A673 (cell line): ENCODE measurements at regions not wholly inside any gene's neighbourhood (a gene's known extent, or its start where the extent isn't known, plus 50 kb on each side); places are given as distances from the start of the nearest gene placed in this dataset.

Source experiments
- BruUV-seq: library from RNA; stranded (reverse); fragments of 400-500 nt; replicated peaks from 2 replicates; lab custom pipeline; 2021; lab: Mats Ljungman, UMichigan
- CTCF ChIA-PET: fragments of 300-600 bp; sonication (Branson Sonifier 250); formaldehyde crosslinking; loops from one replicate; lab custom pipeline; 2022; ENCODE audit warnings: antibody characterized with exemption; lab: Charles Lee
- POLR2A ChIA-PET: fragments of 300-600 bp; sonication (Branson Sonifier 250); formaldehyde crosslinking; loops from one replicate; lab custom pipeline; 2022; ENCODE audit warnings: antibody characterized with exemption; ENCODE audit not compliant: low non-redundant PET; lab: Charles Lee
- DNase-seq: peaks from one replicate; pipeline ENCODE4 v3.0.0-alpha.2; 2015; ENCODE audit warnings: low spot score
- H3K27ac ChIP-seq: fragments of 200-600 bp; sonication (generic); 2 replicates; pipeline ENCODE4 v1.5.1; 2016; ENCODE audit warnings: mixed run types, low read depth, mild to moderate bottlenecking, mixed read lengths, antibody characterized with exemption, low read length; ENCODE audit not compliant: poor library complexity, severe bottlenecking
- H3K27me3 ChIP-seq: fragments of 200-600 bp; sonication (generic); replicated peaks from 2 replicates; pipeline ENCODE4 v1.6.1; 2017; ENCODE audit warnings: mixed run types, low read depth, mild to moderate bottlenecking, mixed read lengths, antibody characterized with exemption, low read length; ENCODE audit not compliant: insufficient read depth, poor library complexity
- H3K36me3 ChIP-seq: fragments of 200-600 bp; sonication (generic); 2 replicates; pipeline ENCODE4 v1.6.1; 2016; ENCODE audit warnings: mixed run types, mild to moderate bottlenecking, mixed read lengths, antibody characterized with exemption, low read length; ENCODE audit not compliant: insufficient read depth, poor library complexity, severe bottlenecking
- H3K4me1 ChIP-seq: fragments of 200-600 bp; sonication (generic); 2 replicates; pipeline ENCODE4 v1.6.1; 2017; ENCODE audit warnings: mixed run types, mild to moderate bottlenecking, mixed read lengths, antibody characterized with exemption, low read length; ENCODE audit not compliant: insufficient read depth, poor library complexity, severe bottlenecking
- H3K4me3 ChIP-seq: fragments of 200-600 bp; sonication (generic); 2 replicates; pipeline ENCODE4 v1.5.1; 2016; ENCODE audit warnings: low read depth, mixed run types, mild to moderate bottlenecking, mixed read lengths, low read length; ENCODE audit not compliant: poor library complexity, severe bottlenecking
- H3K9me3 ChIP-seq: fragments of 200-600 bp; sonication (generic); 2 replicates; pipeline ENCODE4 v1.6.1; 2016; ENCODE audit warnings: mixed run types, low read depth, mild to moderate bottlenecking, mixed read lengths, antibody characterized with exemption, low read length; ENCODE audit not compliant: poor library complexity, severe bottlenecking
- EZH2 ChIP-seq: fragments of 200-600 bp; sonication (generic); IDR thresholded peaks from 2 replicates; pipeline ENCODE4 v1.6.1; 2017; ENCODE audit warnings: borderline replicate concordance, low read depth, mild to moderate bottlenecking, mixed read lengths, antibody characterized with exemption, low read length; ENCODE audit not compliant: poor library complexity, severe bottlenecking
- intact Hi-C: fragments of 100-400 bp; cut with micrococcal nuclease; formaldehyde crosslinking; loops from one replicate; pipeline ENCODE4 v1.10.0; 2022; ENCODE audit not compliant: unreplicated experiment
- TF ChIP-seq, protein P1 (sequence below): fragments of 300-800, 200-600 bp; sonication (generic); conservative IDR thresholded peaks from 2 replicates; pipeline ENCODE4 v1.5.1; 2017; ENCODE audit warnings: low read depth, mild to moderate bottlenecking, antibody characterized with exemption, low read length, moderate library complexity, mixed read lengths

DNA sequence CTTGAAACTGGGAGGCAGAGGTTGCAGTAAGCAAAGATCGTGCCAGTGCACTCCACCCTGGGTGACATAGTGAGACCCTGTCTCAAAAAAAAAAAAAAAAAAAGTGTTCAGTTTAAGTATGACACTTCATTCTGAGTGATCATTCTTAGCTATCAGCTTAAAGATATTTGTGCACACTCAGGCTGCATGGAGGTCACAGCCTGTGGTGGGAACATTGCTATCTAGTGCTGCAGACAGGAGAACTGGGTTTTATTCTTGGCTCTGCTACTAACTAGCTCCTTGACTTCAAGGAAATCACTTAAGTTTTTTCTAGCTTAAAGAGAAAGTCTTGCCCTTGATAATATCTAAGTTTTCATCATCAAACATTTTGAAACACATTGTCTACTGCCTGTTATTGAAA lies 391.3 kb upstream of the CDH7 start:
- no peak overlapping the region for H3K27ac ChIP-seq
- DNase-seq, result no peak
- H3K9me3 ChIP-seq, result no peaks in the 10 kb centered on the region
- TF ChIP-seq, protein P1, sequence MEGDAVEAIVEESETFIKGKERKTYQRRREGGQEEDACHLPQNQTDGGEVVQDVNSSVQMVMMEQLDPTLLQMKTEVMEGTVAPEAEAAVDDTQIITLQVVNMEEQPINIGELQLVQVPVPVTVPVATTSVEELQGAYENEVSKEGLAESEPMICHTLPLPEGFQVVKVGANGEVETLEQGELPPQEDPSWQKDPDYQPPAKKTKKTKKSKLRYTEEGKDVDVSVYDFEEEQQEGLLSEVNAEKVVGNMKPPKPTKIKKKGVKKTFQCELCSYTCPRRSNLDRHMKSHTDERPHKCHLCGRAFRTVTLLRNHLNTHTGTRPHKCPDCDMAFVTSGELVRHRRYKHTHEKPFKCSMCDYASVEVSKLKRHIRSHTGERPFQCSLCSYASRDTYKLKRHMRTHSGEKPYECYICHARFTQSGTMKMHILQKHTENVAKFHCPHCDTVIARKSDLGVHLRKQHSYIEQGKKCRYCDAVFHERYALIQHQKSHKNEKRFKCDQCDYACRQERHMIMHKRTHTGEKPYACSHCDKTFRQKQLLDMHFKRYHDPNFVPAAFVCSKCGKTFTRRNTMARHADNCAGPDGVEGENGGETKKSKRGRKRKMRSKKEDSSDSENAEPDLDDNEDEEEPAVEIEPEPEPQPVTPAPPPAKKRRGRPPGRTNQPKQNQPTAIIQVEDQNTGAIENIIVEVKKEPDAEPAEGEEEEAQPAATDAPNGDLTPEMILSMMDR, result no peak
- no peak for TF ChIP-seq EZH2
- H3K4me3 ChIP-seq, result no peak overlapping the region
- no peaks in the 10 kb centered on the region for H3K27me3 ChIP-seq
- intact Hi-C loops, result no loop called here
- CTCF ChIA-PET, result no interaction called here
- H3K4me1 ChIP-seq, result no peaks in the 10 kb centered on the region
- POLR2A ChIA-PET, result no interaction called here
- BruUV-seq, result no TSS peak
- no peaks in the 10 kb centered on the region for H3K36me3 ChIP-seq

DNA sequence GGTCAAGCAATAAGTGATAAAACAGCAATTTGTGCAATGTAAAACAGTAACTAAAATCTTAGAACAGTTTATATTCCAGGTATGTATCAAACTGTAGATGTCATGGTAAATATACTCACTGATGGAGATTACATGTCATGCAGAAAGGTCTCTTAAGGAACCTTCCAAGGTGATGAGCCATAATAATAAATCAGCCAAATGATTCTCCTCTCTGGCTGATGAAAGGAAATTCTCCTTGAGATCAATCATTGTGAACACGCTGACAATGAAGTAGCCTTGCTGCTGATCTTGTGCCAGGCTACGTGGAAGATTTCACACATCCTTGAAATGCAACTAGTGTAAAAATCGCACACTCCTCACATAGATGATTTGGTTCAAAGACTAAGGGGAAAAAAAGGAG lies 392.5 kb upstream of the CDH7 start:
- no TSS peak for BruUV-seq
- Histone ChIP-seq H3K36me3 (no peaks in the 10 kb centered on the region), H3K27me3 (no peaks in the 10 kb centered on the region), H3K9me3 (no peaks in the 10 kb centered on the region), H3K27ac (no peak overlapping the region), H3K4me1 (no peaks in the 10 kb centered on the region), H3K4me3 (no peak overlapping the region)
- no peak for TF ChIP-seq EZH2
- TF ChIP-seq, protein P1, result no peak
- intact Hi-C loops, result no loop called here
- ChIA-PET POLR2A (no interaction called here), CTCF (no interaction called here)
- no peak for DNase-seq

GRCh38 chr18:65352186-65352585 lies 398.6 kb upstream of the CDH7 start:
- no peak for DNase-seq
- no peaks in the 10 kb centered on the region for H3K36me3 ChIP-seq
- H3K9me3 ChIP-seq, result no peaks in the 10 kb centered on the region
- H3K4me1 ChIP-seq, result no peaks in the 10 kb centered on the region
- intact Hi-C loops, result no loop called here
- ChIA-PET POLR2A (no interaction called here), CTCF (no interaction called here)
- H3K4me3 ChIP-seq, result no peak overlapping the region
- no peak overlapping the region for H3K27ac ChIP-seq
- H3K27me3 ChIP-seq, result no peaks in the 10 kb centered on the region
- no TSS peak for BruUV-seq
- TF ChIP-seq, protein P1, result no peak
- no peak for TF ChIP-seq EZH2
